GM21717 (cell line): ENCODE measurements at regions not wholly inside any gene's neighbourhood (a gene's known extent, or its start where the extent isn't known, plus 50 kb on each side); places are given as distances from the start of the nearest gene placed in this dataset.
"Not testable (repeated sequence)": the region's sequence is repeated elsewhere in the genome, so short reads cannot be mapped to it uniquely, and the experiment has no call there.

ENCODE experiments used
- ATAC-seq: cut with Tn5 transposase; IDR thresholded peaks from one replicate; pipeline ENCODE4 v1.9.1; 2021; ENCODE audit warnings: mild to moderate bottlenecking, moderate library complexity; ENCODE audit not compliant: unreplicated experiment

GRCh38 chr1:238672806-238673205, 713.6 kb upstream of the CHRM3 start:
- no peak for ATAC-seq

- ATAC-seq = no peak
These were observed 714.1 kb upstream of the CHRM3 start for GRCh38 chr1:238672262-238672661.

DNA sequence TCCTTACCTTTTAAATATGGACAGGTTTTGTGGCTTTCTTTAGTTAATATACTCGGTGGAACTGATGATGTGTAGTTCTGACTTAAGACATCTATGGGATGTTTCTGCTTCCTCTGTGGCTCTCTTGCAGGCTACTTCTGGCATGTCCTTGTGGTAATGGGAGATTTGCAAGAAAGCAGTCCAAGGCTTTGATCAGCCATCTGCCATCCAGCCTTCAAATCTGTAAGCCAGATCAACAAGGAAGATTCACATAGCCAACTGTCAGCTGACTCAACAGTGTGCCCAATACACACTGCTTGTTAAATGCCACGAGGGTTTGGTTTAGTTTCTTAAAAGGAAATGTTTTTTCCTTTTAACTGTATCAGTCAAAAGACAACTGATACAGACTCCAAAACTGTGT, 722.2 kb upstream of the CHRM3 start:
- ATAC-seq = no peak

DNA sequence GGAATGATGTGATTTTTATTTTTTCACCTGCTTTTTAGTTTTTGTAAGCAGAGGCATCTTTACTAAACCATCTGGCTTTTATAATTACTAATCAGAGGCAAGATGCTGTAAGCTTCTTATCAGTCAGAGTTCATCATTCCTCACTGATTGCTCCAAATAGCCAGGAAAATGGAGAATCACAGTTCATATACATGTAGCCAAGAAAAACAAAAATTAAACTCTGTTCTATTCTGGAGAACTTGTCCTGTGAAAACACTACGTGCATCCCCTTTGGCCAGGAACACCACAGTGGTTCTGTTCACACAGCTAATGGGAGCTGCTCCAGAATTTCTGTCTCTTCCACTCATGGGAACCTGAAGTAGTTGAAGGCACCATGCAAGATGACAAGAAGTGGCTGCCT, 725.5 kb upstream of the CHRM3 start:
- ATAC-seq = no peak

DNA sequence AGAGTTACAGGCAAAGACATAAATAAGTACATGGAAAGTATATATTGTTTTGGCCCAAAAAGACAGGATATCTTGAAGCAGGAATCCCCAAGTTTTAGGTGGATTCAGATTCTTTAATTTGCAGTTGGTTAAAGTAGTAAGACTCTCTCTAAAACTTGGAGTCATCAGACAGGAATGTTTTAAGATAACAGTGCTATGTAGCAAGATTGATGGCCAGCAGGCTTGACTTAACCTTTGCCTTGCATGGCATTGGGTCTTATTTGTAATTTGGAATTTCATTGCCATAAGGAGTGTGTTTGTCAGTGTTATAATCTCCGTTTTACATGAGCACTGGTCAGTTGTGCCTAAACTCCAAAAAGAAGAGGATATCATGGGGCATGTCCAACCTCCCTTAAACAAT, 727.6 kb upstream of the CHRM3 start:
- no peak for ATAC-seq

DNA sequence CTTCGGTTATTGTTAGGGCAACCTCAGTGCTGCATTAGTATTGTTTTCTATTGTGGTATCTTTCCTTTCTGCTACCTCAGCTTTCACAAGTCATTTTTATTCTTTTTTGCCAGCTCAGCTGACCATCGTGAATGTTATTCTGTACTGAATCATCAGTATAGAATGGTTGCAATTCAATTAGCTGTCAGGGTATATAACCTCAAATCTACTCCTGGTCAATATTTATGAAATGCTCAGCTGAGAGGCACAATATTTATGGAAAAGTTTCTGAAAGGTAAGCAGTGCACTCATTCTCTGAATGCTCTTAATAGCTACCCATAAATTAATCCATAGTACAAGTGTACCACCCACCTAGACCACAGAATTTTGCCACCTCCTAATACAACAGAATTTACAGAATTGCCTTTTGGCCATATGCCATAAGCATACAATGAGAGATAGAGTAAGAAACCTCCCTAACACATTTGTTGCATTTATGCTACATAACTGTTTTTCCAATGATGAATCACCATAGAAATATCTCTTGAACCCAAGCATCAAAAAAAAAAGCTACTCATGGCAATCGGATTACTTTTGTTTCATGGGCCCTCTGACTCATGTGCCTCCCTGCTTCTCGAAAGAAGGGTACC, 732.6 kb upstream of the CHRM3 start:
- ATAC-seq = no peak

GRCh38 chr1:238652346-238652968, 733.9 kb upstream of the CHRM3 start:
- no peak for ATAC-seq

GRCh38 chr1:238649200-238649599, 737.2 kb upstream of the CHRM3 start:
- no peak for ATAC-seq

- ATAC-seq = no peak
These were observed 737.6 kb upstream of the CHRM3 start for GRCh38 chr1:238648751-238649150.

DNA sequence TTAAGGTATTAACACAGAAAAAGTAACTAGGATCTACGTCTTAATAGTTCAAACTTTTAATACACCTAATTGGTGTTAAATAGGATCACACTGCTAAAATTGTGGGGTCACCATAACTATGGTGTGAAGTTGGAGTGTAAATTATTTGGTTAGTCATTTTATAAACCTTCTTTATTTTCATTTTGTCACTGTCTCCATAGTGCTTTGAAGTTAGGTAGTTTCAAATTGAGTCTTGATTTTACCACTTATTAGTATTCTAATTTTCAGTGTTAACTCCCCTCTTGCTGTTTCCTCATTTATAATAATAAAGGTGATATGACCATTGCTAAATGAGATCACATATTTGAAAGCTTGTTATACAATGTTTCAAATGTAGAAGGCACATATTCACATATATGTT, 738.1 kb upstream of the CHRM3 start:
- no peak for ATAC-seq

- ATAC-seq = no peak
These were observed 738.5 kb upstream of the CHRM3 start for GRCh38 chr1:238647877-238648276.

DNA sequence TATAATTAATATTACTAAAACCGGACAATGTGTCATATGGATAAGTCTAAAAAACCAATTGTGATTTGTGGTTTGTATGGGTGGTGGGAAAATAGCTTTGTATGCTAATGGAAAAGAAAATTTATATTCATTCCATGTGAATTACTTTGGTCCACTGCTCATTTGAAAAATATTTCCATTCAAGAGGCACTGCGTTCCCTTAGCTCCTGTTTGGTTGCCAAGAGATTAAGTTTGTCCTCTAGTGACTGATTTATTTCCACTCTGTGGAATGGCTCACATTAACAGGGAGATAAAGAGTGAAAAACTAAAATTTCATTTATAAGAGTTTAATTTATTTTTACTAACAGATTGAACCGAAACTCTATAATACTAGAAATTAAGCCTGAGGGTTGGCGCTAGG, 744.1 kb upstream of the CHRM3 start:
- ATAC-seq = no peak

DNA sequence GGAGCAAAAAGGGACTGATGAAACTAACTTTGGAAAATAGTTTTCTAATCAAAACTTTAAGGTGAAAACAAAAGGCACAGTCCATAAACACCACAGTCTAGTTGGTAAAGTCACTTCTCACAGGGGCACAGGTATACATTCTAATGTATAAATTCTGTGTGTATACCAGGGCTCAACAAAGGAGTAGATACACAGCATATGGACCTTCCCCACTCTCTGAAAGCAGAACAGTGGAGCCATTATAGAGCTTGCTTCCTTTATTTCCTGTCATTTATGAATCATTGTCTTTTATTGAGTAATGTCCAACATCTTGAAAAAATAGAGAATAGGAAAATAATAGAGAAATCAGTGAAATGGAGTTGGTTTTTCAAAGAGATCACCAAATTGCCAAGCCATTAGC, 746.5 kb upstream of the CHRM3 start:
- ATAC-seq = no peak

DNA sequence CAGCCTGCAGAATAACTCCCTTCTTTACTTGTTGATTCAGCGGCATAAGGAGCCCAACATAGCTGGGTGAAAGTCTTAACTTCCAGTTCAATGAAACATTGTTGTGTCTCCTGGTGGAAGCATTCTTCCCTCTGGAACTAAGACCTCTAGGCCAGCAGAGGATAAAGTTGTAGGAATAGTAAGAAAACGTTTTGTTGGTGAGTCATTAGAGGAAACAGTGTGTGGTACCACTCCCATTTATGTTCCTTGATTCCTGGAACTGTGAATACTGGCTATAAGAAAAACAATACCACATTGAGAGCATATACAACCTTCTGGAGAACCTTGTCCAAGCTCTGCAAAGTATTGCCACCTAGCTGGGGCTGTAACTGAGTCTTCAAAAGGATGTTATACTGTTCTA, 737.4 kb upstream of the ZP4 start:
- no peak for ATAC-seq

- ATAC-seq = no peak
These were observed 734.1 kb upstream of the ZP4 start for GRCh38 chr1:238624776-238625175.

GRCh38 chr1:238621405-238621804, 730.7 kb upstream of the ZP4 start:
- no peak for ATAC-seq

- no peak for ATAC-seq
These were observed 728.9 kb upstream of the ZP4 start for GRCh38 chr1:238619652-238620051.

DNA sequence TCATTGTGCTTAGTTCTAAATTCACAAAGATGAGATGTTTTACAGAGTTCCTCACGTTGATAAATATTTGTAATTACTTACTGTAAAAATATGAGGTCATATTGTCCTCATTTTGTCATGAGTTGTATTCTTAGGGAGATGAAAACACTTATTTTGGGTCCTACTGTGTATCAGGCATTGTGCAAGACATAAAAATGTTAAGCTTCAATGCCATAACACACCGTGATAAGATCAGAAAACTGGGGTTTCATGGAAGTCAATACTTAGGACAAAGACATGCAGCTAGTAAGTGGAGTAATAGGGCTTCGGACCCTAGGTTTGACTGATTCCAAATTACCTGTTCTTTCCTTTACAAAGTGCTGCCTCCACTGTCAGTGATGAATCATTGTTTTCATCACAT, 720.7 kb upstream of the ZP4 start:
- ATAC-seq = no peak

DNA sequence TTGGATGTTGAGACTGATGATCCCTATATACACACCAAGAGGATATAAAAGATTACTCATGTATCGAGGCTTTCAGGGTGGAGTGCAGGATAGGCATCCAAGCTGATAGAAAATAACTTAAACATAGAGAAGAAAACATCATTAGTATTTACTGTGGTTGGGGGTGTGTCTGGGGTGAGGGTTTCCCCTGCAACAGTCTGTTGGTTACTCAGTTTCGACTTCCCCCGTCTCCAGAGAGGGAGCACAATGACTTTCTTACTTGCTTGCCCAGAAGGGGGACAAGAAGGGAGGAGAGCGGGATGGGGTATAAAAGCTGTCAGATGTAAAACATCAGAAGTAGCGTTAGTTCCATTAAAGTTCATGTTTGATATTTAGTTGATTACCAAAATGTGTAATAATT, 717.4 kb upstream of the ZP4 start:
- ATAC-seq = no peak

DNA sequence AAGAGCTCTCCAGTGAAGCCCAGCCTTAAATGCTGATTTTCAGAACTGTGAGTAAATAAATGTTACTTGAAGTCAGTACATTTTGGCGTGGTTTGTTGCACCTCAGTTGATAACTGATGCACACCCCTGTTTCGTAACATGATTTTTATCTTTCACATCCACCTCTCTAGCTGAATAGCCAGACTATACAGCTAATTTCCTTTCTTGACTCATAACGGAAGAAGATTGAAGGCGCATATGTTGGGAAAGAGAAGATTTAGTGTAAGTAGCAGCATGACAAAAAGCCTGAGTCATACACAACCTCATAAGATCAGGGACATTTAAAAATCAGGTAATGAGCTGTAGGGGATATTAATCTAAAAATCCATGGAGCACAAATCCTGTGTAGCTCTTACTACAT, 716.2 kb upstream of the ZP4 start:
- no peak for ATAC-seq

- no peak for ATAC-seq
These were observed 715.7 kb upstream of the ZP4 start for GRCh38 chr1:238606457-238606856.

DNA sequence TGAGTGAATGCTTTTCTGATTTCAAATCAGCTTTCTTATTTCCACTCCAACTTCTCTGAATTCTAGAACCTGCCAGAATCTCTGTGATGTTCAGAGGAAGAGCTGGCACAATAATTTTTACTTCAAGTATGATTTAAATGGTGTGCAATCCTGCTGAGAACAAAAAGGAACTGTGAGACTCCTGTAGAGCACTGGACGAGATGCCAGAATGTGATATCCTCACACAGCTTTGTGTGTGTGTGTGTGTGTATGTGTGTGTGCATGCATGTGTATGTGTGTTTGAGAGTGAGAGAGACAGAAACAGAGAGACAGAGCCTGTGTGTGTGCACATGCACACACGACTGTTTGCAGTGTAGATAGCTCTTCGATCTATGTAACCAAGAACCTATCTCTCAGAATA, 713.6 kb upstream of the ZP4 start:
- no peak for ATAC-seq

DNA sequence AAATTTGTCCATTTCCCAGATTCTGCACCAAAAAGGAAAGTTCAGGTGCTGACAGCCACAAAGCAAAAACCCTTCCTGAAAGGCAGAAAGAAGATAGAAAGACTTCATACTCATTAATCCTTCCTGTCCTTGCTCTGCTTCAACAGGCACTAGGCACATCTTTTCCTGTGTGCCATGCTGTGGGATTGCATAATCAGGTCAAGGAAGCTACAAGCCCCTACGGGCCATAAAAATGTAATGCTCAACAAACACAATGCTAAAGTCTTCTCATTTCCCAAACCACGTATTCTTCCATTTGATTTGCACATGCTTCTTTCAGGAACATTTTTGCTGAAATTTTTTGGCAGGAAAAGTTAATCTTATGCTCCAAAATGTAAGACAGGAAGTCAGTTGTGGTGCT, 710.9 kb upstream of the ZP4 start:
- not testable (repeated sequence) for ATAC-seq
